PC-3 (cell line): ENCODE measurements at regions not wholly inside any gene's neighbourhood (a gene's known extent, or its start where the extent isn't known, plus 50 kb on each side); places are given as distances from the start of the nearest gene placed in this dataset.

Source experiments
- EZH2 ChIP-seq: fragments of 300-600 bp; sonication (generic); IDR thresholded peaks from one replicate; pipeline ENCODE4 v1.6.1; 2017; ENCODE audit warnings: antibody characterized with exemption, mild to moderate bottlenecking, low read length; ENCODE audit not compliant: unreplicated experiment
- EZH2phosphoT487 ChIP-seq: fragments of 300-600 bp; sonication (generic); IDR thresholded peaks from 2 replicates; pipeline ENCODE4 v1.6.1; 2018; ENCODE audit warnings: mild to moderate bottlenecking, antibody characterized with exemption, low read length, borderline replicate concordance
- TF ChIP-seq, protein P1 (sequence below): fragments of 300-600 bp; sonication (generic); conservative IDR thresholded peaks from 2 replicates; pipeline ENCODE4 v1.5.1; 2017; ENCODE audit warnings: antibody characterized with exemption, low read depth, mild to moderate bottlenecking, low read length

DNA sequence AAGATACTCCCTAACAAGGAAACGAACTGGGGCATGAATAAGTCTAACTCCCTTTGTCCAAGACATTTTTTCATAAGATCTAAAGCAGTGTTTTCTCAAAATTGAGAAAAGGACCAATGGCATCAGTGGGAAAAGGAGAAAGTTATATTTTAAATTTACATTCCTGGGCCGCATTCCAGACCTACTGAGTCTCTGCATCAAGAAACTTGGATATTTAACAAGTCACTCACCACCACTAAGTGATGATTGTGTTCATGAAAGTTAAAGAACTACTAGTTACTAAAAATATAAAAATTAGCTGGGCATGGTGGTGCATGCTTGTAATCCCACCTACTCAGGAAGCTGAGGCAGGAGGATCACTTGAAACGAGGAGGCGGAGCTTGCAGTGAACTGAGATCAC is 149.6 kb upstream of the MEOX2 start:
- TF ChIP-seq, protein P1, sequence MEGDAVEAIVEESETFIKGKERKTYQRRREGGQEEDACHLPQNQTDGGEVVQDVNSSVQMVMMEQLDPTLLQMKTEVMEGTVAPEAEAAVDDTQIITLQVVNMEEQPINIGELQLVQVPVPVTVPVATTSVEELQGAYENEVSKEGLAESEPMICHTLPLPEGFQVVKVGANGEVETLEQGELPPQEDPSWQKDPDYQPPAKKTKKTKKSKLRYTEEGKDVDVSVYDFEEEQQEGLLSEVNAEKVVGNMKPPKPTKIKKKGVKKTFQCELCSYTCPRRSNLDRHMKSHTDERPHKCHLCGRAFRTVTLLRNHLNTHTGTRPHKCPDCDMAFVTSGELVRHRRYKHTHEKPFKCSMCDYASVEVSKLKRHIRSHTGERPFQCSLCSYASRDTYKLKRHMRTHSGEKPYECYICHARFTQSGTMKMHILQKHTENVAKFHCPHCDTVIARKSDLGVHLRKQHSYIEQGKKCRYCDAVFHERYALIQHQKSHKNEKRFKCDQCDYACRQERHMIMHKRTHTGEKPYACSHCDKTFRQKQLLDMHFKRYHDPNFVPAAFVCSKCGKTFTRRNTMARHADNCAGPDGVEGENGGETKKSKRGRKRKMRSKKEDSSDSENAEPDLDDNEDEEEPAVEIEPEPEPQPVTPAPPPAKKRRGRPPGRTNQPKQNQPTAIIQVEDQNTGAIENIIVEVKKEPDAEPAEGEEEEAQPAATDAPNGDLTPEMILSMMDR, result no peak
- TF ChIP-seq EZH2phosphoT487, result no peak
- no peak for TF ChIP-seq EZH2
